ENCODE measurements at regions not wholly inside any gene's neighbourhood (a gene's known extent, or its start where the extent isn't known, plus 50 kb on each side); places are given as distances from the start of the nearest gene placed in this dataset.

- Histone ChIP-seq H4K20me1 (ENCODE audit: insufficient read depth) (no peaks in the 10 kb centered on the region), H3K9me2 (ENCODE audit: insufficient read depth) (no peaks in the 10 kb centered on the region), H3K27ac (no peak overlapping the region), H3K36me3 (ENCODE audit: low read depth) (no peaks in the 10 kb centered on the region), H2AFZ (no peak overlapping the region), H3F3A (ENCODE audit: insufficient read depth, low read depth) (no peaks in the 10 kb centered on the region), H3K4me3 (no peak overlapping the region), H3K4me2 (no peak overlapping the region), H3K4me1 (replicated peaks; ENCODE audit: insufficient read depth) (no peaks in the 10 kb centered on the region), H3K27me3 (ENCODE audit: insufficient read depth, low read depth) (peaks cover 11% of the 10 kb centered on the region; the same call in 1 of the 2 replicates), H3K79me2 (ENCODE audit: low read depth) (no peaks in the 10 kb centered on the region), H3K9me3 (ENCODE audit: insufficient read depth, low read depth) (no peaks in the 10 kb centered on the region; the same call in 1 of the 2 replicates)
- POLR2A ChIA-PET (ENCODE audit: unreplicated experiment), result no interaction called here
- no peak for DNase-seq
- CTCF ChIA-PET, result no interaction called here
- intact Hi-C loops (cut with micrococcal nuclease; ENCODE audit: unreplicated experiment), result no loop called here
- BruUV-seq (replicated peaks), result no TSS peak
- TF ChIP-seq CTCF (conservative IDR thresholded peaks at IDR 0.05), result no peak
- no peak for TF ChIP-seq EZH2 (IDR thresholded peaks at IDR 0.05; ENCODE audit: low read depth)
Measured at GRCh38 chr5:117736698-117737097, 1162.1 kb upstream of the SEMA6A start.

- no peak overlapping the region for H3K4me3 ChIP-seq
- TF ChIP-seq EZH2 (IDR thresholded peaks at IDR 0.05; ENCODE audit: low read depth) (no peak), CTCF (conservative IDR thresholded peaks at IDR 0.05) (no peak)
- H3K36me3 ChIP-seq (ENCODE audit: low read depth), result no peaks in the 10 kb centered on the region
- no peaks in the 10 kb centered on the region for H4K20me1 ChIP-seq (ENCODE audit: insufficient read depth)
- no peaks in the 10 kb centered on the region for H3K9me2 ChIP-seq (ENCODE audit: insufficient read depth)
- H3K79me2 ChIP-seq (ENCODE audit: low read depth), result no peaks in the 10 kb centered on the region
- no TSS peak for BruUV-seq (replicated peaks)
- H3K4me2 ChIP-seq, result no peak overlapping the region
- intact Hi-C loops (cut with micrococcal nuclease; ENCODE audit: unreplicated experiment), result no loop called here
- no peak overlapping the region for H3K27ac ChIP-seq
- DNase-seq, result no peak
- peaks cover 22% of the 10 kb centered on the region; the same call in 1 of the 2 replicates for H3K27me3 ChIP-seq (ENCODE audit: insufficient read depth, low read depth)
- POLR2A ChIA-PET (ENCODE audit: unreplicated experiment), result no interaction called here
- H2AFZ ChIP-seq, result no peak overlapping the region
- CTCF ChIA-PET, result no interaction called here
- no peaks in the 10 kb centered on the region for H3K4me1 ChIP-seq (replicated peaks; ENCODE audit: insufficient read depth)
- H3F3A ChIP-seq (ENCODE audit: insufficient read depth, low read depth), result no peaks in the 10 kb centered on the region
- H3K9me3 ChIP-seq (ENCODE audit: insufficient read depth, low read depth), result no peaks in the 10 kb centered on the region
Measured at GRCh38 chr5:117734056-117734455, 1159.4 kb upstream of the SEMA6A start.

GRCh38 chr5:117733051-117733450 is 1158.4 kb upstream of the SEMA6A start:
- no peaks in the 10 kb centered on the region for H3K36me3 ChIP-seq (ENCODE audit: low read depth)
- no peaks in the 10 kb centered on the region for H3K9me3 ChIP-seq (ENCODE audit: insufficient read depth, low read depth)
- CTCF ChIA-PET, result no interaction called here
- TF ChIP-seq EZH2 (IDR thresholded peaks at IDR 0.05; ENCODE audit: low read depth) (no peak), CTCF (conservative IDR thresholded peaks at IDR 0.05) (no peak)
- peaks cover 22% of the 10 kb centered on the region; the same call in 1 of the 2 replicates for H3K27me3 ChIP-seq (ENCODE audit: insufficient read depth, low read depth)
- H3K9me2 ChIP-seq (ENCODE audit: insufficient read depth), result no peaks in the 10 kb centered on the region
- H3K4me2 ChIP-seq, result no peak overlapping the region
- intact Hi-C loops (cut with micrococcal nuclease; ENCODE audit: unreplicated experiment), result no loop called here
- POLR2A ChIA-PET (ENCODE audit: unreplicated experiment), result no interaction called here
- H2AFZ ChIP-seq, result no peak overlapping the region
- BruUV-seq (replicated peaks), result no TSS peak
- no peaks in the 10 kb centered on the region for H3F3A ChIP-seq (ENCODE audit: insufficient read depth, low read depth)
- H3K4me3 ChIP-seq, result no peak overlapping the region
- no peaks in the 10 kb centered on the region for H3K4me1 ChIP-seq (replicated peaks; ENCODE audit: insufficient read depth)
- DNase-seq, result no peak
- no peaks in the 10 kb centered on the region for H3K79me2 ChIP-seq (ENCODE audit: low read depth)
- H3K27ac ChIP-seq, result no peak overlapping the region
- no peaks in the 10 kb centered on the region for H4K20me1 ChIP-seq (ENCODE audit: insufficient read depth)
